ENCODE measurements at regions not wholly inside any gene's neighbourhood (a gene's known extent, or its start where the extent isn't known, plus 50 kb on each side); places are given as distances from the start of the nearest gene placed in this dataset.

- TF ChIP-seq CTCF (IDR thresholded peaks at IDR 0.05; ENCODE audit: low read length) (no peak), EZH2 (IDR thresholded peaks at IDR 0.05; ENCODE audit: borderline replicate concordance, low read length) (no peak)
- Histone ChIP-seq H3F3A (ENCODE audit: insufficient read depth, low read length) (no peaks in the 10 kb centered on the region), H3K79me2 (ENCODE audit: insufficient read depth, low read length) (no peaks in the 10 kb centered on the region), H3K27ac (ENCODE audit: low read depth, low read length, poor library complexity, severe bottlenecking) (no peak overlapping the region), H4K20me1 (ENCODE audit: insufficient read depth, low read length) (no peaks in the 10 kb centered on the region), H3K9me2 (ENCODE audit: low read depth, low read length) (no peaks in the 10 kb centered on the region), H3K27me3 (ENCODE audit: insufficient read depth, low read length) (no peaks in the 10 kb centered on the region), H3K4me2 (ENCODE audit: low read length) (no peak overlapping the region), H3K9ac (ENCODE audit: low read length) (no peak overlapping the region), H3K36me3 (ENCODE audit: insufficient read depth, low read length) (no peaks in the 10 kb centered on the region), H3K4me1 (ENCODE audit: insufficient read depth, low read length, severe bottlenecking) (no peaks in the 10 kb centered on the region), H3K9me3 (ENCODE audit: low read length) (no peaks in the 10 kb centered on the region), H3K4me3 (ENCODE audit: low read depth, low read length, poor library complexity, severe bottlenecking) (no peak overlapping the region), H2AFZ (ENCODE audit: low read length) (no peak overlapping the region)
Measured at GRCh38 chr6:102582569-102582968, 1189.1 kb downstream of the GRIK2 start.

GRCh38 chr6:102581378-102582124 lies 1188.0 kb downstream of the GRIK2 start:
- Histone ChIP-seq H3K27me3 (ENCODE audit: insufficient read depth, low read length) (no peaks in the 10 kb centered on the region), H3K79me2 (ENCODE audit: insufficient read depth, low read length) (no peaks in the 10 kb centered on the region), H4K20me1 (ENCODE audit: insufficient read depth, low read length) (no peaks in the 10 kb centered on the region), H3F3A (ENCODE audit: insufficient read depth, low read length) (no peaks in the 10 kb centered on the region), H3K9me3 (ENCODE audit: low read length) (no peaks in the 10 kb centered on the region), H2AFZ (ENCODE audit: low read length) (no peak overlapping the region), H3K4me3 (ENCODE audit: low read depth, low read length, poor library complexity, severe bottlenecking) (no peak overlapping the region), H3K4me2 (ENCODE audit: low read length) (no peak overlapping the region), H3K27ac (ENCODE audit: low read depth, low read length, poor library complexity, severe bottlenecking) (no peak overlapping the region), H3K36me3 (ENCODE audit: insufficient read depth, low read length) (no peaks in the 10 kb centered on the region), H3K9ac (ENCODE audit: low read length) (no peak overlapping the region), H3K4me1 (ENCODE audit: insufficient read depth, low read length, severe bottlenecking) (no peaks in the 10 kb centered on the region), H3K9me2 (ENCODE audit: low read depth, low read length) (no peaks in the 10 kb centered on the region)
- TF ChIP-seq EZH2 (IDR thresholded peaks at IDR 0.05; ENCODE audit: borderline replicate concordance, low read length) (no peak), CTCF (IDR thresholded peaks at IDR 0.05; ENCODE audit: low read length) (no peak)

GRCh38 chr6:102571236-102571908 lies 1177.9 kb downstream of the GRIK2 start:
- no peak for TF ChIP-seq CTCF (IDR thresholded peaks at IDR 0.05; ENCODE audit: low read length)
- no peak for TF ChIP-seq EZH2 (IDR thresholded peaks at IDR 0.05; ENCODE audit: borderline replicate concordance, low read length)
- H3K4me3 ChIP-seq (ENCODE audit: low read depth, low read length, poor library complexity, severe bottlenecking), result no peak overlapping the region
- H3K4me1 ChIP-seq (ENCODE audit: insufficient read depth, low read length, severe bottlenecking), result no peaks in the 10 kb centered on the region
- H3K27ac ChIP-seq (ENCODE audit: low read depth, low read length, poor library complexity, severe bottlenecking), result no peak overlapping the region
- H3K9me2 ChIP-seq (ENCODE audit: low read depth, low read length), result no peaks in the 10 kb centered on the region
- H3K27me3 ChIP-seq (ENCODE audit: insufficient read depth, low read length), result no peaks in the 10 kb centered on the region
- H3K36me3 ChIP-seq (ENCODE audit: insufficient read depth, low read length), result no peaks in the 10 kb centered on the region
- no peaks in the 10 kb centered on the region for H3K9me3 ChIP-seq (ENCODE audit: low read length)
- no peak overlapping the region for H3K4me2 ChIP-seq (ENCODE audit: low read length)
- no peak overlapping the region for H3K9ac ChIP-seq (ENCODE audit: low read length)
- H2AFZ ChIP-seq (ENCODE audit: low read length), result no peak overlapping the region
- no peaks in the 10 kb centered on the region for H4K20me1 ChIP-seq (ENCODE audit: insufficient read depth, low read length)
- no peaks in the 10 kb centered on the region for H3K79me2 ChIP-seq (ENCODE audit: insufficient read depth, low read length)
- H3F3A ChIP-seq (ENCODE audit: insufficient read depth, low read length), result no peaks in the 10 kb centered on the region

All from OCI-LY1 (cell line).